Tibial nerve (tissue), 4 donors: ENCODE measurements at regions not wholly inside any gene's neighbourhood (a gene's known extent, or its start where the extent isn't known, plus 50 kb on each side); places are given as distances from the start of the nearest gene placed in this dataset.

Experiments used
- DNase-seq, 2 donors: peaks; one replicate each; pipeline ENCODE4 v3.0.0-alpha.2; 2019; ENCODE audit warnings: low spot score in 2 of 2
- H3K27ac ChIP-seq, 4 donors: fragments of 200-600 bp; sonication (generic) in 3 of 4; one replicate each; pipeline ENCODE4 v1.5.1; 2017 to 2019; ENCODE audit warnings: mild to moderate bottlenecking in 1 of 4
- H3K27me3 ChIP-seq, 2 donors: fragments of 200-600 bp; sonication (generic) in 1 of 2; one replicate each; pipeline versions ENCODE4 v1.5.1 to v1.6.0; 2017 to 2019
- H3K36me3 ChIP-seq, 3 donors: fragments of 200-600 bp; sonication (generic); one replicate each; pipeline ENCODE4 v1.5.1; 2018 to 2019
- H3K4me1 ChIP-seq, 4 donors: fragments of 200-600 bp; sonication (generic) in 3 of 4; one replicate each; pipeline ENCODE4 v1.5.1; 2017 to 2019
- H3K4me3 ChIP-seq, 4 donors: fragments of 200-600 bp; sonication (generic) in 3 of 4; one replicate each; pipeline ENCODE4 v1.5.1; 2017 to 2019; ENCODE audit warnings: mild to moderate bottlenecking in 1 of 4, moderate library complexity in 1 of 4
- H3K9me3 ChIP-seq, 4 donors: fragments of 200-600 bp; sonication (generic) in 3 of 4; one replicate each; pipeline ENCODE4 v1.5.1; 2017 to 2019
- EP300 ChIP-seq, 2 donors: sonication (generic); formaldehyde crosslinking; IDR thresholded peaks; one replicate each; pipeline ENCODE4 v1.6.1; 2017; ENCODE audit warnings: antibody characterized with exemption in 2 of 2, mild to moderate bottlenecking in 1 of 2
- POLR2A ChIP-seq, 2 donors: fragments of 450-650 bp; IDR thresholded peaks; one replicate each; pipeline ENCODE4 v1.6.1; 2017; ENCODE audit warnings: antibody characterized with exemption in 2 of 2, mild to moderate bottlenecking in 2 of 2, moderate library complexity in 2 of 2
- WGBS, 2 donors: methylation state at CpG; one replicate each; pipeline ENCODE4 v1.1.5; 2018; 5-methylcytosine and 5-hydroxymethylcytosine counted together
- TF ChIP-seq, protein P1 (sequence below), 5 experiments: fragments of 200-600 bp in 3 of 5; fragments of 450-650 bp in 2 of 5; sonication (generic) in 3 of 5; IDR thresholded peaks; one replicate each; pipeline ENCODE4 v1.5.1; 2016 to 2019; ENCODE audit warnings: antibody characterized with exemption in 5 of 5, mild to moderate bottlenecking in 3 of 5, moderate library complexity in 2 of 5

DNA sequence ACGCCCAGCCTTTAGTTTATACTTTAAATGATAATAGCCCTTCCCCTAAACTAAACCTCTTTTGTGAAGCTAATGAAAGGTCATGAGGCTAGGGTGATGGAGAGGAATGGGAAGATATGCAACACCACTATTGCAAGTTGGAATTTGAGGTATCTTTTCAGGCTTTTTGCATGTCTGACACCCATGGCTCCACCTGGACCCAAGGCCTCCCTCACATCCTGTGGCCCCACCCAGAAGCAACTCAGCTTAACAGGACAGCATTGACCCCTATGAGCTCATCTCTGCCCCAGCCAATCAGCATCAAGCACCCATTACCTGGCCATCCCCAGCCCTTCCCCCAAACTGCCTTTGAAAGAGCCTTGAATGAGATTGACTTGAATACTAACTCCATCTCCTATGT, 674.2 kb upstream of the NRP1 start:
- 100% methylated on average over 1 of the region's 1 CpG for WGBS, 2 donors
- no peaks in the 10 kb centered on the region for H3K4me1 ChIP-seq
- no peak overlapping the region for H3K4me3 ChIP-seq
- no peak overlapping the region for H3K27ac ChIP-seq
- DNase-seq, result no peak
- H3K27me3 ChIP-seq, result no peaks in the 10 kb centered on the region
- no peaks in the 10 kb centered on the region for H3K9me3 ChIP-seq
- TF ChIP-seq POLR2A (IDR thresholded peaks at IDR 0.05) (no peak), EP300 (IDR thresholded peaks at IDR 0.05) (no peak)
- TF ChIP-seq, protein P1, sequence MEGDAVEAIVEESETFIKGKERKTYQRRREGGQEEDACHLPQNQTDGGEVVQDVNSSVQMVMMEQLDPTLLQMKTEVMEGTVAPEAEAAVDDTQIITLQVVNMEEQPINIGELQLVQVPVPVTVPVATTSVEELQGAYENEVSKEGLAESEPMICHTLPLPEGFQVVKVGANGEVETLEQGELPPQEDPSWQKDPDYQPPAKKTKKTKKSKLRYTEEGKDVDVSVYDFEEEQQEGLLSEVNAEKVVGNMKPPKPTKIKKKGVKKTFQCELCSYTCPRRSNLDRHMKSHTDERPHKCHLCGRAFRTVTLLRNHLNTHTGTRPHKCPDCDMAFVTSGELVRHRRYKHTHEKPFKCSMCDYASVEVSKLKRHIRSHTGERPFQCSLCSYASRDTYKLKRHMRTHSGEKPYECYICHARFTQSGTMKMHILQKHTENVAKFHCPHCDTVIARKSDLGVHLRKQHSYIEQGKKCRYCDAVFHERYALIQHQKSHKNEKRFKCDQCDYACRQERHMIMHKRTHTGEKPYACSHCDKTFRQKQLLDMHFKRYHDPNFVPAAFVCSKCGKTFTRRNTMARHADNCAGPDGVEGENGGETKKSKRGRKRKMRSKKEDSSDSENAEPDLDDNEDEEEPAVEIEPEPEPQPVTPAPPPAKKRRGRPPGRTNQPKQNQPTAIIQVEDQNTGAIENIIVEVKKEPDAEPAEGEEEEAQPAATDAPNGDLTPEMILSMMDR (IDR thresholded peaks at IDR 0.05), result no peak
- H3K36me3 ChIP-seq, result no peaks in the 10 kb centered on the region

DNA sequence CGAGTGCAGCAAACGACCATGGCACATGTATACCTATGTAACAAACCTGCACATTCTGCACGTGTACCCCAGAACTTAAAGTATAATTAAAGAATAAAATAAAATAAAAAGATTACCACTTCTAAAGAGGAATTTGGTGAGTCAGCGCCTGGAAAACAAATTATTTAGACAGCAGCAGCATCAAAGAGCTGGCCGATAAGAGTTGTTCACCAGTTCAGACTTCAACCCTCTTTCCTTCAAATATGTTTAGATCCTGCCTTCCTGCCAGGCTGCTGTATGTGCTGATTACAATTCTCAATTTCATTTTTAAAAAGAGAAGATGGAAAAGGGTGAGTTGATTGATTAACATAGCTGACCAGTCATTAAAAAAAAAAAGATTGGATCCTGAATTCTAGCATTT, 672.0 kb upstream of the NRP1 start:
- no peak for DNase-seq
- H3K4me3 ChIP-seq, result no peak overlapping the region
- TF ChIP-seq POLR2A (IDR thresholded peaks at IDR 0.05) (no peak), EP300 (IDR thresholded peaks at IDR 0.05) (no peak)
- TF ChIP-seq, protein P1 (IDR thresholded peaks at IDR 0.05), result no peak
- H3K27ac ChIP-seq, result no peak overlapping the region
- no peaks in the 10 kb centered on the region for H3K9me3 ChIP-seq
- H3K36me3 ChIP-seq, result no peaks in the 10 kb centered on the region
- WGBS, 2 donors, result 70 to 77% methylated on average over 5 of the region's 5 CpGs
- no peaks in the 10 kb centered on the region for H3K4me1 ChIP-seq
- no peaks in the 10 kb centered on the region for H3K27me3 ChIP-seq

DNA sequence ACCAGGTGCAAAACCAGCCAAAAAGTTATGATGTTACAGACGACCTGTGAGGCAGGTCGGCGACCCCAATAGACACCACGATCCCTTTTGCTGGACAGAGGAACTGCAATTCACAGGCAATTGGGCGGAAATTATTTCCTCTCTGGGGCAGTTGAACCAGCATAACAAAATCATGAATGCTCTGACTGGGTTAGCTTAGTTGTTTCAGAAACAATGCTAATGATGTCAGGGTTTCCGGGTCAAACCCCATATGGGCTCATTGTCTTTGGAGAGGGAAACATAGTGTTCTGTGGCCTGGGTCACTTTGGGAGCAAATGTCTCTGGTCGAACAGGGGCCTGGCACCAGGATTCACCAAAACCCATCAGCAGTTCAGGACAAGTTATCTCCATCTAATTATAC, 669.1 kb upstream of the NRP1 start:
- H3K27me3 ChIP-seq, result no peaks in the 10 kb centered on the region
- H3K27ac ChIP-seq, result no peak overlapping the region
- 57 to 61% methylated on average over 7 of the region's 7 CpGs for WGBS, 2 donors
- H3K4me3 ChIP-seq, result no peak overlapping the region
- no peaks in the 10 kb centered on the region for H3K4me1 ChIP-seq
- H3K9me3 ChIP-seq, result no peaks in the 10 kb centered on the region
- no peak for TF ChIP-seq EP300 (IDR thresholded peaks at IDR 0.05)
- TF ChIP-seq POLR2A (IDR thresholded peaks at IDR 0.05), result no peak
- TF ChIP-seq, protein P1 (IDR thresholded peaks at IDR 0.05), result no peak
- no peak for DNase-seq
- H3K36me3 ChIP-seq, result no peaks in the 10 kb centered on the region

DNA sequence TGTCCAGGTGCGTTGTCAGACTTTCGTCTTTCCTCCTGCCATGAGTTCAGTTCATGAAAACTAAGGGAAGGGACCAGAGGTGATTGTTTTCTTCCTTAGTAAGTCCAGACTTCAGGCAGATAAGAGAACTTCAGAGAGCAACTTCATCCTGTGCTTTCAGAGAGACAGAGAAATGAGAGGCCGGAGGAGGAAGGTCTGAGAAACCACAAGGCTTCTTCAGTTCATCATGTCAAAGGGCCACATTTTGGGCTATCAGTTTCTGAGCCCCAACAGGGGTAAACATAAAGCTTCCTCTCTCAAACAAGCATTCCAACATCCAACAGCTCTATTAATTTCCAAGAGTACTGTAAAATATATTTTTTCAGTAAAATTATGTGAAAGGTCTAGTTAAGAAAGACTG, 668.4 kb upstream of the NRP1 start:
- 86 to 93% methylated on average over 3 of the region's 3 CpGs for WGBS, 2 donors
- Histone ChIP-seq H3K36me3 (no peaks in the 10 kb centered on the region), H3K27ac (no peak overlapping the region), H3K9me3 (no peaks in the 10 kb centered on the region), H3K4me3 (no peak overlapping the region), H3K27me3 (no peaks in the 10 kb centered on the region), H3K4me1 (no peaks in the 10 kb centered on the region)
- DNase-seq, result no peak
- TF ChIP-seq POLR2A (IDR thresholded peaks at IDR 0.05) (no peak), EP300 (IDR thresholded peaks at IDR 0.05) (no peak)
- TF ChIP-seq, protein P1 (IDR thresholded peaks at IDR 0.05), result no peak

DNA sequence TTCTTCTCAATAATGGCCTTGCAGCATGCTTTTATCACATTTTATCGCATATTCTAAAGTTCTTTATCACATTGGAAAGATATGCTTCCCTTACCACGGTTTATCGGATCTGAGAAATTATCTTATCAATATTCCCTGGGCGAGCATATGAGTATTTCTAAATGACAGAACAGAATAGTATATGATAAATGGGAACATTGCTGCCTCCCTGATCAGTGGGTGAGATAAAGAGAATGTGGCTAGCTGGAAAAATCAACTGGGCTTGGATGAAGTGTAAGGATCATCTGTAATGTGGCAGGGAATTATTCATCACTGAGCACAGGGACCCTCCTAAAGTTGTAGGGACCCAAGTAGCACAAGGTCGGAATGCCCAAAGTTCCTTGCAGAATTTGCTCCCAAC, 667.4 kb upstream of the NRP1 start:
- Histone ChIP-seq H3K4me3 (no peak overlapping the region), H3K9me3 (no peaks in the 10 kb centered on the region), H3K27ac (no peak overlapping the region), H3K4me1 (no peaks in the 10 kb centered on the region), H3K36me3 (no peaks in the 10 kb centered on the region), H3K27me3 (no peaks in the 10 kb centered on the region)
- 96 to 97% methylated on average over 5 of the region's 5 CpGs for WGBS, 2 donors
- no peak for DNase-seq
- TF ChIP-seq EP300 (IDR thresholded peaks at IDR 0.05) (no peak), POLR2A (IDR thresholded peaks at IDR 0.05) (no peak)
- TF ChIP-seq, protein P1 (IDR thresholded peaks at IDR 0.05), result no peak
